ENCODE measurements at regions not wholly inside any gene's neighbourhood (a gene's known extent, or its start where the extent isn't known, plus 50 kb on each side); places are given as distances from the start of the nearest gene placed in this dataset.

GRCh38 chr6:79841577-79842375, 105.6 kb downstream of the ELOVL4 start:
- TF ChIP-seq TCF12 (IDR thresholded peaks at IDR 0.05; ENCODE audit: low read depth) (no peak), ZBTB7A (IDR thresholded peaks at IDR 0.05; ENCODE audit: low read depth) (no peak), TEAD4 (IDR thresholded peaks at IDR 0.05) (no peak)
- TF ChIP-seq, protein P1, sequence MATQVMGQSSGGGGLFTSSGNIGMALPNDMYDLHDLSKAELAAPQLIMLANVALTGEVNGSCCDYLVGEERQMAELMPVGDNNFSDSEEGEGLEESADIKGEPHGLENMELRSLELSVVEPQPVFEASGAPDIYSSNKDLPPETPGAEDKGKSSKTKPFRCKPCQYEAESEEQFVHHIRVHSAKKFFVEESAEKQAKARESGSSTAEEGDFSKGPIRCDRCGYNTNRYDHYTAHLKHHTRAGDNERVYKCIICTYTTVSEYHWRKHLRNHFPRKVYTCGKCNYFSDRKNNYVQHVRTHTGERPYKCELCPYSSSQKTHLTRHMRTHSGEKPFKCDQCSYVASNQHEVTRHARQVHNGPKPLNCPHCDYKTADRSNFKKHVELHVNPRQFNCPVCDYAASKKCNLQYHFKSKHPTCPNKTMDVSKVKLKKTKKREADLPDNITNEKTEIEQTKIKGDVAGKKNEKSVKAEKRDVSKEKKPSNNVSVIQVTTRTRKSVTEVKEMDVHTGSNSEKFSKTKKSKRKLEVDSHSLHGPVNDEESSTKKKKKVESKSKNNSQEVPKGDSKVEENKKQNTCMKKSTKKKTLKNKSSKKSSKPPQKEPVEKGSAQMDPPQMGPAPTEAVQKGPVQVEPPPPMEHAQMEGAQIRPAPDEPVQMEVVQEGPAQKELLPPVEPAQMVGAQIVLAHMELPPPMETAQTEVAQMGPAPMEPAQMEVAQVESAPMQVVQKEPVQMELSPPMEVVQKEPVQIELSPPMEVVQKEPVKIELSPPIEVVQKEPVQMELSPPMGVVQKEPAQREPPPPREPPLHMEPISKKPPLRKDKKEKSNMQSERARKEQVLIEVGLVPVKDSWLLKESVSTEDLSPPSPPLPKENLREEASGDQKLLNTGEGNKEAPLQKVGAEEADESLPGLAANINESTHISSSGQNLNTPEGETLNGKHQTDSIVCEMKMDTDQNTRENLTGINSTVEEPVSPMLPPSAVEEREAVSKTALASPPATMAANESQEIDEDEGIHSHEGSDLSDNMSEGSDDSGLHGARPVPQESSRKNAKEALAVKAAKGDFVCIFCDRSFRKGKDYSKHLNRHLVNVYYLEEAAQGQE (IDR thresholded peaks at IDR 0.05; ENCODE audit: low read depth) = peak; percentile 87

DNA sequence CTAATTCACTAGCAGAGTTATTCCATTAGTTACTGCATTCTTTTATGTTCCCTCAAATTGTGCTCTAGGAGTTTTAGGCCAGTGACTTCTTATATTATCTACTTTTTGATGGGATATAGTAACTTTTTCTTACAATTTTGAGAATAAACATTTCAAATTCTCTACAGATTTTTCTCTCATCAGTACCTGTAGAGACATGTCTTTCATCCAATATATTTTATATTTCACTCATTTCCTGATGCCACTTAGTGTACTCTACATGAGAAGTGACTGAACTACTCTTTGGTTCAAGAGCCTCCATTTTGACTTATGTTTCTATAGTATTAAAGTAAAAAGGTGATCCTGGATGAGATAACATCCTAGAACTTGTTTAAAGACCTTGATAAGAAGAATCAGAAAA, 108.5 kb downstream of the ELOVL4 start:
- no peak for TF ChIP-seq EGR1 (IDR thresholded peaks at IDR 0.05)
- no peak for TF ChIP-seq FOXM1 (IDR thresholded peaks at IDR 0.05; ENCODE audit: borderline replicate concordance, low read depth)
- TF ChIP-seq, protein P2, sequence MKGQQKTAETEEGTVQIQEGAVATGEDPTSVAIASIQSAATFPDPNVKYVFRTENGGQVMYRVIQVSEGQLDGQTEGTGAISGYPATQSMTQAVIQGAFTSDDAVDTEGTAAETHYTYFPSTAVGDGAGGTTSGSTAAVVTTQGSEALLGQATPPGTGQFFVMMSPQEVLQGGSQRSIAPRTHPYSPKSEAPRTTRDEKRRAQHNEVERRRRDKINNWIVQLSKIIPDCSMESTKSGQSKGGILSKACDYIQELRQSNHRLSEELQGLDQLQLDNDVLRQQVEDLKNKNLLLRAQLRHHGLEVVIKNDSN (IDR thresholded peaks at IDR 0.05) = no peak
- no peak for TF ChIP-seq TEAD4 (IDR thresholded peaks at IDR 0.05)
- no peak for TF ChIP-seq YY1 (IDR thresholded peaks at IDR 0.05; ENCODE audit: low read depth)

- TF ChIP-seq CREB1 (IDR thresholded peaks at IDR 0.05; ENCODE audit: low read depth) (no peak), TCF12 (IDR thresholded peaks at IDR 0.05; ENCODE audit: low read depth) (no peak), FOXM1 (IDR thresholded peaks at IDR 0.05; ENCODE audit: borderline replicate concordance, low read depth) (no peak)
These were observed 113.4 kb downstream of the ELOVL4 start for GRCh38 chr6:79833964-79834284.

GRCh38 chr6:79833264-79833963, 113.9 kb downstream of the ELOVL4 start:
- TF ChIP-seq EGR1 (IDR thresholded peaks at IDR 0.05) = no peak
- TF ChIP-seq EP300 (IDR thresholded peaks at IDR 0.05; ENCODE audit: borderline replicate concordance) = no peak
- TF ChIP-seq RAD21 (IDR thresholded peaks at IDR 0.05; ENCODE audit: low read depth) = no peak
- no peak for TF ChIP-seq FOXM1 (IDR thresholded peaks at IDR 0.05; ENCODE audit: borderline replicate concordance, low read depth)
- no peak for TF ChIP-seq TAF1 (IDR thresholded peaks at IDR 0.05; ENCODE audit: low read depth)
- TF ChIP-seq, protein P1 (IDR thresholded peaks at IDR 0.05; ENCODE audit: low read depth) = no peak
- TF ChIP-seq CEBPB (IDR thresholded peaks at IDR 0.05) = no peak
- TF ChIP-seq, protein P3, sequence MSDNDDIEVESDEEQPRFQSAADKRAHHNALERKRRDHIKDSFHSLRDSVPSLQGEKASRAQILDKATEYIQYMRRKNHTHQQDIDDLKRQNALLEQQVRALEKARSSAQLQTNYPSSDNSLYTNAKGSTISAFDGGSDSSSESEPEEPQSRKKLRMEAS (IDR thresholded peaks at IDR 0.05) = no peak
- TF ChIP-seq YY1 (IDR thresholded peaks at IDR 0.05; ENCODE audit: low read depth) = no peak
- TF ChIP-seq NFIC (IDR thresholded peaks at IDR 0.05) = no peak
- no peak for TF ChIP-seq TCF12 (IDR thresholded peaks at IDR 0.05; ENCODE audit: low read depth)
- no peak for TF ChIP-seq TEAD4 (IDR thresholded peaks at IDR 0.05)

- no peak for TF ChIP-seq CEBPB (IDR thresholded peaks at IDR 0.05)
- TF ChIP-seq EP300 (IDR thresholded peaks at IDR 0.05; ENCODE audit: borderline replicate concordance) = no peak
- TF ChIP-seq, protein P1 (IDR thresholded peaks at IDR 0.05; ENCODE audit: low read depth) = no peak
- TF ChIP-seq, protein P2 (IDR thresholded peaks at IDR 0.05) = no peak
- no peak for TF ChIP-seq FOXM1 (IDR thresholded peaks at IDR 0.05; ENCODE audit: borderline replicate concordance, low read depth)
- no peak for TF ChIP-seq TAF1 (IDR thresholded peaks at IDR 0.05; ENCODE audit: low read depth)
- no peak for TF ChIP-seq YY1 (IDR thresholded peaks at IDR 0.05; ENCODE audit: low read depth)
- TF ChIP-seq, protein P3 (IDR thresholded peaks at IDR 0.05) = no peak
- no peak for TF ChIP-seq EGR1 (IDR thresholded peaks at IDR 0.05)
- no peak for TF ChIP-seq CREB1 (IDR thresholded peaks at IDR 0.05; ENCODE audit: low read depth)
These were observed 114.6 kb downstream of the ELOVL4 start for GRCh38 chr6:79832723-79833122.

Measured in Ishikawa (cell line).